GM23248 (cell line): ENCODE measurements at regions not wholly inside any gene's neighbourhood (a gene's known extent, or its start where the extent isn't known, plus 50 kb on each side); places are given as distances from the start of the nearest gene placed in this dataset.
"Not testable (repeated sequence)": the region's sequence is repeated elsewhere in the genome, so short reads cannot be mapped to it uniquely, and the experiment has no call there.

Experiments
- DNase-seq: peaks from one replicate; pipeline ENCODE4 v3.0.0-alpha.2; 2015
- H2AFZ ChIP-seq: fragments of 200-600 bp; sonication (generic); 2 replicates; pipeline ENCODE4 v1.6.1; 2016; ENCODE audit warnings: antibody characterized with exemption
- H3F3A ChIP-seq: fragments of 200-600 bp; sonication (generic); 2 replicates; pipeline ENCODE4 v1.6.1; 2016; ENCODE audit warnings: mild to moderate bottlenecking, antibody characterized with exemption, mixed run types; ENCODE audit not compliant: insufficient read depth
- H3K27ac ChIP-seq: fragments of 200-600 bp; sonication (generic); 2 replicates; pipeline ENCODE4 v1.5.1; 2016; ENCODE audit warnings: mild to moderate bottlenecking
- H3K27me3 ChIP-seq: fragments of 200-600 bp; sonication (generic); replicated peaks from 2 replicates; pipeline ENCODE4 v1.6.1; 2016; ENCODE audit warnings: mild to moderate bottlenecking; ENCODE audit not compliant: insufficient read depth
- H3K36me3 ChIP-seq: fragments of 200-600 bp; sonication (generic); 2 replicates; pipeline ENCODE4 v1.6.1; 2016; ENCODE audit warnings: low read depth, mild to moderate bottlenecking
- H3K4me1 ChIP-seq: fragments of 200-600 bp; sonication (generic); 2 replicates; pipeline ENCODE4 v1.6.1; 2016; ENCODE audit warnings: mild to moderate bottlenecking; ENCODE audit not compliant: insufficient read depth
- H3K4me2 ChIP-seq: fragments of 200-600 bp; sonication (generic); one replicate; pipeline ENCODE4 v1.6.1; 2016; ENCODE audit warnings: mild to moderate bottlenecking; ENCODE audit not compliant: unreplicated experiment
- H3K4me3 ChIP-seq: fragments of 200-600 bp; sonication (generic); 2 replicates; pipeline ENCODE4 v1.5.1; 2016; ENCODE audit warnings: mild to moderate bottlenecking
- H3K79me2 ChIP-seq: fragments of 200-600 bp; sonication (generic); 2 replicates; pipeline ENCODE4 v1.6.1; 2016; ENCODE audit warnings: mild to moderate bottlenecking; ENCODE audit not compliant: insufficient read depth
- H3K9ac ChIP-seq: fragments of 200-600 bp; sonication (generic); 2 replicates; pipeline ENCODE4 v1.6.1; 2016; ENCODE audit warnings: mild to moderate bottlenecking
- H3K9me2 ChIP-seq: fragments of 200-600 bp; sonication (generic); 2 replicates; pipeline ENCODE4 v1.6.1; 2016; ENCODE audit warnings: mixed run types, mild to moderate bottlenecking, moderate library complexity; ENCODE audit not compliant: insufficient read depth
- H3K9me3 ChIP-seq: fragments of 200-600 bp; sonication (generic); one replicate; pipeline ENCODE4 v1.6.1; 2017; ENCODE audit warnings: low read depth
- H4K20me1 ChIP-seq: fragments of 200-600 bp; sonication (generic); 2 replicates; pipeline ENCODE4 v1.6.0; 2016; ENCODE audit not compliant: insufficient read depth
- EZH2 ChIP-seq: fragments of 200-600 bp; sonication (generic); IDR thresholded peaks from 2 replicates; pipeline ENCODE4 v1.6.1; 2018; ENCODE audit warnings: antibody characterized with exemption, mild to moderate bottlenecking; ENCODE audit not compliant: insufficient read depth, poor library complexity, severe bottlenecking
- EZH2phosphoT487 ChIP-seq: fragments of 200-600 bp; sonication (generic); IDR thresholded peaks from 2 replicates; pipeline ENCODE4 v1.6.1; 2018; ENCODE audit warnings: antibody characterized with exemption, moderate library complexity, mild to moderate bottlenecking, low read depth; ENCODE audit not compliant: insufficient read depth
- WGBS, 2 experiments: methylation state at CpG; one replicate each; pipeline ENCODE4 v1.1.6; 2015 to 2017; ENCODE audit warnings: low lambda C conversion rate in 2 of 2, low coverage in 1 of 2; ENCODE audit errors: missing lambda C conversion rate in 2 of 2; 5-methylcytosine and 5-hydroxymethylcytosine counted together
- in situ Hi-C: fragments of 300-500 bp; cut with MboI; formaldehyde crosslinking; loops from 2 replicates; pipeline ENCODE4 v1.15.0; 2020

- Histone ChIP-seq H3K4me3 (no peak overlapping the region), H3F3A (peaks cover 35% of the 10 kb centered on the region), H3K27me3 (no peaks in the 10 kb centered on the region), H3K27ac (no peak overlapping the region), H3K4me1 (peaks cover 47% of the 10 kb centered on the region), H2AFZ (no peak overlapping the region), H3K9me2 (no peaks in the 10 kb centered on the region), H4K20me1 (no peaks in the 10 kb centered on the region), H3K36me3 (no peaks in the 10 kb centered on the region), H3K4me2 (no peak overlapping the region), H3K9ac (no peak overlapping the region), H3K9me3 (no peaks in the 10 kb centered on the region), H3K79me2 (no peaks in the 10 kb centered on the region)
- 47 to 61% methylated on average over 4 of the region's 4 CpGs for WGBS, 2 experiments
- TF ChIP-seq EZH2 (no peak), EZH2phosphoT487 (no peak)
- in situ Hi-C loops: no loop called here
- DNase-seq: peak; percentile 26
Observed at GRCh38 chr12:89154743-89155499, 197.4 kb downstream of the DUSP6 start.

DNA sequence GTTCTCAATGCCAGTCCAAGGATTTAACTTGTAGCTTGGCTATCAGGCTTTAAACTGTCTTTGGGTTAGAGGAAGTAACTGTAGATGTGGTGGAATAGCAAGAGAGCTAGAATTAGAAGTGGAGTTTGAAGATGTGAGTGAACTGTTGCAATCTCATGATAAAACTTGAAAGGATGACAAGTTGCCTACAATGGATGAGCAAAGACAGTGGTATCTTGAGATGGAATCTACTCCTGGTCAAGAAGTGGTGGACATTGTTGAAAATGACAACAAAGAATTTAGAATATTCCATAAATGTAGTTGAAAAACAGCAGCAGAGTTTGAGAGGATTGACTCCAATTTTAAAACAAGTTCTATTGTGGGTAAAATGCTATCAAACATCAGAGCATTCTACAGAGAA is 199.0 kb downstream of the DUSP6 start:
- TF ChIP-seq EZH2phosphoT487: no peak
- TF ChIP-seq EZH2: no peak
- Histone ChIP-seq H3K9me2 (no peaks in the 10 kb centered on the region), H3K36me3 (no peaks in the 10 kb centered on the region), H3K9me3 (no peaks in the 10 kb centered on the region), H3K4me1 (peaks cover 39% of the 10 kb centered on the region), H3K27me3 (no peaks in the 10 kb centered on the region), H3K79me2 (no peaks in the 10 kb centered on the region), H2AFZ (no peak overlapping the region), H3K4me2 (no peak overlapping the region), H3K27ac (no peak overlapping the region), H3K4me3 (no peak overlapping the region), H3K9ac (no peak overlapping the region), H4K20me1 (no peaks in the 10 kb centered on the region), H3F3A (peaks cover 32% of the 10 kb centered on the region)
- in situ Hi-C loops: no loop called here
- DNase-seq: peak; percentile 10

DNA sequence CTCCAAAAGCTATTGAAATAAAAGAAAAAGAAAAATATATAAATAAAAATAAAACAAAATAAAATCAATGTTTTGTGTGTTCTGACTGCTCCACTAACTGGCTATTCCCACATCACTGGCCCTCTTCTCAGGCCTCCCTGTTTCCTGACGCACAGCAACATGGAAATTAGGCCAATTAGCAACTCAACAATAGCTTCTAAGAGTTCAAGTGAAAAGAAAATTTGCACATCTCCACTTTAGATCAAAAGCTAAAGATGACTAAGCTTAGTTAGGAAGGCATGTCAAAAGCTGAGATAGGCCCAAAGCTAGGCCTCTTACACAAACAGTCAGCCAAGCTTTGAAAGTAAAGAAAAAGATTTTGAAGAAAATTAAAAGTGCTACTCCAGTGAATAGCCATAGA is 200.8 kb downstream of the DUSP6 start:
- Histone ChIP-seq H3K9me3 (no peaks in the 10 kb centered on the region), H3K79me2 (no peaks in the 10 kb centered on the region), H3K9me2 (no peaks in the 10 kb centered on the region), H3K27ac (no peak overlapping the region), H3K4me3 (no peak overlapping the region), H2AFZ (no peak overlapping the region), H3K9ac (no peak overlapping the region), H4K20me1 (no peaks in the 10 kb centered on the region), H3K4me2 (no peak overlapping the region), H3K4me1 (peaks cover 24% of the 10 kb centered on the region), H3F3A (peaks cover 20% of the 10 kb centered on the region), H3K27me3 (no peaks in the 10 kb centered on the region), H3K36me3 (no peaks in the 10 kb centered on the region)
- DNase-seq: no peak
- in situ Hi-C loops: no loop called here
- 96 to 100% methylated on average over 1 of the region's 1 CpG for WGBS, 2 experiments
- TF ChIP-seq EZH2 (no peak), EZH2phosphoT487 (no peak)

DNA sequence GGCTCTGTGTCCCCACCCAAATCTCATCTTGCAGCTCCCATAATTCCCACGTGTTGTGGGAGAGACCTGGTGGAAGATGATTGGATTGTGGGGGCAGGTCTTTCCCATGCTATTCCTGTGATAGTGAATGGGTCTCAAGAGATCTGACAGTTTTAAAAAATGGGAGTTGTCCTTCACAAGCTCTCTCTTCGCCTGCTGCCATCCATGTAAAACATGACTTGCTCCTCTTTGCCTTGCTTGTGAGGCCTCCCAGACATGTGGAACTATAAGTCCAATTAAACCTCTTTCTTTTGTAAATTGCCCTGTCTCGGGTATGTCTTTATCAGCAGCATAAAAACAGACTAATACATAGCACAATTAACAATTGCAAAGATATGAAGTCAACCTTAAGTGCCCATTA is 201.5 kb downstream of the DUSP6 start:
- H2AFZ ChIP-seq, H3K4me3 ChIP-seq, H4K20me1 ChIP-seq, H3K9me3 ChIP-seq, H3K4me2 ChIP-seq, H3K27ac ChIP-seq, DNase-seq, H3K9me2 ChIP-seq, H3K79me2 ChIP-seq, H3K36me3 ChIP-seq, in situ Hi-C loops, H3K27me3 ChIP-seq, H3K9ac ChIP-seq: not testable (repeated sequence)
- H3F3A ChIP-seq: peaks cover 12% of the 10 kb centered on the region
- H3K4me1 ChIP-seq: peaks cover 16% of the 10 kb centered on the region
- WGBS, 2 experiments: 72 to 81% methylated on average over 3 of the region's 3 CpGs

GRCh38 chr12:89140602-89141238 is 211.6 kb downstream of the DUSP6 start:
- no peak overlapping the region for H2AFZ ChIP-seq
- peaks cover 27% of the 10 kb centered on the region for H3F3A ChIP-seq
- 0 out of 2 replicates have a peak overlapping the region, but pooled peaks have one; percentile 1 for H3K27ac ChIP-seq
- no peaks in the 10 kb centered on the region for H3K27me3 ChIP-seq
- in situ Hi-C loops: no loop called here
- H3K4me2 ChIP-seq: no peak overlapping the region
- no peaks in the 10 kb centered on the region for H3K36me3 ChIP-seq
- TF ChIP-seq EZH2phosphoT487 (no peak), EZH2 (no peak)
- peaks cover 37% of the 10 kb centered on the region for H3K4me1 ChIP-seq
- DNase-seq: peak; percentile 70
- 33 to 45% methylated on average over 6 of the region's 6 CpGs for WGBS, 2 experiments
- H4K20me1 ChIP-seq: no peaks in the 10 kb centered on the region
- no peak overlapping the region for H3K4me3 ChIP-seq
- no peaks in the 10 kb centered on the region for H3K9me3 ChIP-seq
- H3K9me2 ChIP-seq: no peaks in the 10 kb centered on the region
- no peaks in the 10 kb centered on the region for H3K79me2 ChIP-seq
- no peak overlapping the region for H3K9ac ChIP-seq
